ENCODE measurements at regions not wholly inside any gene's neighbourhood (a gene's known extent, or its start where the extent isn't known, plus 50 kb on each side); places are given as distances from the start of the nearest gene placed in this dataset.

GRCh38 chr9:95586326-95586725 is 69.6 kb upstream of the PTCH1 start:
- TF ChIP-seq POLR2AphosphoS5 (IDR thresholded peaks at IDR 0.05; ENCODE audit: low read depth, low read length): no peak
- TF ChIP-seq REST (IDR thresholded peaks at IDR 0.05; ENCODE audit: insufficient read depth in 1 of 2, low read depth in 2 of 2, low read length in 2 of 2): no peak

All from PFSK-1 (cell line).